B cell (primary cell): ENCODE measurements at regions not wholly inside any gene's neighbourhood (a gene's known extent, or its start where the extent isn't known, plus 50 kb on each side); places are given as distances from the start of the nearest gene placed in this dataset.

Source experiments
- EZH2 ChIP-seq: IDR thresholded peaks from 2 replicates; pipeline ENCODE4 v1.6.1; 2012; ENCODE audit warnings: borderline replicate concordance, low read depth, mild to moderate bottlenecking, moderate library complexity, low read length; ENCODE audit not compliant: insufficient read depth, poor library complexity, severe bottlenecking
- TF ChIP-seq, protein P1 (sequence below): fragments of 200-600 bp; IDR thresholded peaks from one replicate; pipeline ENCODE4 v1.8.0; 2022; ENCODE audit warnings: antibody characterized with exemption, mild to moderate bottlenecking

GRCh38 chr6:141451511-141452353 lies 681.0 kb upstream of the GJE1 start:
- TF ChIP-seq, protein P1, sequence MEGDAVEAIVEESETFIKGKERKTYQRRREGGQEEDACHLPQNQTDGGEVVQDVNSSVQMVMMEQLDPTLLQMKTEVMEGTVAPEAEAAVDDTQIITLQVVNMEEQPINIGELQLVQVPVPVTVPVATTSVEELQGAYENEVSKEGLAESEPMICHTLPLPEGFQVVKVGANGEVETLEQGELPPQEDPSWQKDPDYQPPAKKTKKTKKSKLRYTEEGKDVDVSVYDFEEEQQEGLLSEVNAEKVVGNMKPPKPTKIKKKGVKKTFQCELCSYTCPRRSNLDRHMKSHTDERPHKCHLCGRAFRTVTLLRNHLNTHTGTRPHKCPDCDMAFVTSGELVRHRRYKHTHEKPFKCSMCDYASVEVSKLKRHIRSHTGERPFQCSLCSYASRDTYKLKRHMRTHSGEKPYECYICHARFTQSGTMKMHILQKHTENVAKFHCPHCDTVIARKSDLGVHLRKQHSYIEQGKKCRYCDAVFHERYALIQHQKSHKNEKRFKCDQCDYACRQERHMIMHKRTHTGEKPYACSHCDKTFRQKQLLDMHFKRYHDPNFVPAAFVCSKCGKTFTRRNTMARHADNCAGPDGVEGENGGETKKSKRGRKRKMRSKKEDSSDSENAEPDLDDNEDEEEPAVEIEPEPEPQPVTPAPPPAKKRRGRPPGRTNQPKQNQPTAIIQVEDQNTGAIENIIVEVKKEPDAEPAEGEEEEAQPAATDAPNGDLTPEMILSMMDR, result no peak
- TF ChIP-seq EZH2, result no peak
